ENCODE measurements at regions not wholly inside any gene's neighbourhood (a gene's known extent, or its start where the extent isn't known, plus 50 kb on each side); places are given as distances from the start of the nearest gene placed in this dataset.

DNA sequence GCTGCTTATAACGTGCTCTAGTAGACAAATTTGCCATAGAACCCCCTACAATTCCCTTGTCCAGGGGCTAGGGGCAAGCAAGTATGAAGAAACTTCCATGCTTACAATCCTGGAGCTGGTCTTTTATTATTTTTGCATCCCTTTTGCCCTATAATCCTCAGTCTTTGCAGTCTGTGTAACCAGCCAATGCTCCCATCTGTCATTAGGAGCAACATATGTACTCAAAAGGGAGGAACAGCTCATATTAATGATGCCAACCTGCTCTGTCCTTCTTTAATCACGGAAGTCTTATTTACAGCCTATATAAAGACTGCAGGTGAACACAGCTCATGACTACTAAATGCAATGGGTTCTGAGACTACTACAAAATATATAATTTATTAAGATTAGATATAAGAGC lies 263.3 kb downstream of the ZIC1 start:
- TF ChIP-seq POLR2A (IDR thresholded peaks at IDR 0.05) (no peak), CTCF (IDR thresholded peaks at IDR 0.05) (no peak)
